ENCODE measurements at regions not wholly inside any gene's neighbourhood (a gene's known extent, or its start where the extent isn't known, plus 50 kb on each side); places are given as distances from the start of the nearest gene placed in this dataset.

DNA sequence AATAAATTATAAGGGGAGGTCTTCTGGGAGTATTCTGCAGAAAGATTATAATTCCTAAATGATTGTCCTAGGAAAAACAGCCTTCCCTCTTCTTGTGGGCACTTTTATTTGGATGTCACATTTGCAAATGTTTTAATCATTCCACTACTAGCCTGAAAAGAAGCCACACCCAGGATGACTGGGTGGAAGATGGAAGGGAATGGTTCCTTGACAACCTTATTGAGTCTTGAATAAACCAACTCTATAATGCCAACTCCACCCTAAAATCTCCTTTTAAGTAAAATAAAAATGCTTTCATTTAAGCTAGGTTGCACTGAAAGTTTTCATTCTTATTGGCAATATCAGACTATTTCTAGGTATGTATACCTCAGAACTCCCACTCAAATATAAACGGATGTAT is 494.6 kb downstream of the RFC3 start:
- H3K4me3 ChIP-seq (ENCODE audit: low read length), result no peak overlapping the region
- TF ChIP-seq, protein P1, sequence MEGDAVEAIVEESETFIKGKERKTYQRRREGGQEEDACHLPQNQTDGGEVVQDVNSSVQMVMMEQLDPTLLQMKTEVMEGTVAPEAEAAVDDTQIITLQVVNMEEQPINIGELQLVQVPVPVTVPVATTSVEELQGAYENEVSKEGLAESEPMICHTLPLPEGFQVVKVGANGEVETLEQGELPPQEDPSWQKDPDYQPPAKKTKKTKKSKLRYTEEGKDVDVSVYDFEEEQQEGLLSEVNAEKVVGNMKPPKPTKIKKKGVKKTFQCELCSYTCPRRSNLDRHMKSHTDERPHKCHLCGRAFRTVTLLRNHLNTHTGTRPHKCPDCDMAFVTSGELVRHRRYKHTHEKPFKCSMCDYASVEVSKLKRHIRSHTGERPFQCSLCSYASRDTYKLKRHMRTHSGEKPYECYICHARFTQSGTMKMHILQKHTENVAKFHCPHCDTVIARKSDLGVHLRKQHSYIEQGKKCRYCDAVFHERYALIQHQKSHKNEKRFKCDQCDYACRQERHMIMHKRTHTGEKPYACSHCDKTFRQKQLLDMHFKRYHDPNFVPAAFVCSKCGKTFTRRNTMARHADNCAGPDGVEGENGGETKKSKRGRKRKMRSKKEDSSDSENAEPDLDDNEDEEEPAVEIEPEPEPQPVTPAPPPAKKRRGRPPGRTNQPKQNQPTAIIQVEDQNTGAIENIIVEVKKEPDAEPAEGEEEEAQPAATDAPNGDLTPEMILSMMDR (conservative IDR thresholded peaks at IDR 0.05; ENCODE audit: low read length), result no peak
- no peak for DNase-seq (ENCODE audit: low read depth)

DNA sequence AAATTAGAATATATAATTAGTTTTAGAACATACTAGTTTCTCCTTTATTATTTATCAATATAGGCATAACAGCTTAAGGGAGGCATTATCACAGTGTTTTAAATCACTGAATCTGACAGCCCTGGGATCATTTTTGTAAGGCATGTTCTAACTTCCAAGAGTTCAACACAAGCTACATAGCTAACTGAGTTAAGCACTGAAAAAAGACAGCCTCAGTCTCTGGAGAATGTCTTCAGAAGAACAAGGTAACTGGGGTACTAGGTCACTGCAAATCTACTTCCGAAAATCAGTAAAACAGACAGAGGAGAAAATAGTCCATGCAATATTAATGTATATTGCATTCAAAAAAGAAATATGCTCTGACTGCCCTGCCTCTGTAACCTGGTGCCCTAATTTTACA is 502.1 kb downstream of the RFC3 start:
- no peak for DNase-seq (ENCODE audit: low read depth)
- TF ChIP-seq, protein P1 (conservative IDR thresholded peaks at IDR 0.05; ENCODE audit: low read length), result no peak
- H3K4me3 ChIP-seq (ENCODE audit: low read length), result no peak overlapping the region

DNA sequence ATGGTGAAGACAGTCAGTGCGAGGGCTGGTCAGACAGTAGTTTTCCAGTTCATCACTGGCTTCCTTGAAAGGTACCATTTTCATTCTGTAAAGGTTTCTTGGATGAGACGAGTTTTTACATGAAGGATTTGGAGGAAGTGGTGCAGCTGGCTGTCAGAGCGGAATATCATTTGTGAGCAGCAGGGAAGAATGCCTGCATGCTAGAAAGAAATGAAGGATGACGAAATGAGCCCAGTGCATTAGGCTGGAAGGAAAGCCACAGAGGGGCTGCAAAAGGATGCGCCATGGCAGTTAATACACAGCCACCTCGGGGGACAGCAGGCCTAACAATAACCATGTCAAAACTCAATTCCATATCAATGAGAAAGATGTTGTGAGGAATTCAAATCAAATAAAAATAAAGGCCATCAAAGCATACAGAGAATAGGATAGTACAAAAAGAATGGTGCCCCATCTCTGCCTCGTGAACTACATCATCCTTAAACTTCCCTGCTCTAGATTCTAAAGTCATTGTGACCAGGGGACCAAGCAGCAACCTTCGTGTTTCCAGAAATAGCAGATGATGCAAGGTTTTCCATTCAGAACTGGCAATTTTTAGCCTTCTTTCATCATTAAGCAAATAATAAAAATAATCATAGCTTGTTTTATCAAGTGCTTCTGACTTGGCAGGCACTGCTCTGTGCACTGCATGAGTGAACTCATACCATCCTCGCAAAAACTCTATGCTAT is 504.2 kb downstream of the RFC3 start:
- no peak for DNase-seq (ENCODE audit: low read depth)
- H3K4me3 ChIP-seq (ENCODE audit: low read length), result no peak overlapping the region
- TF ChIP-seq, protein P1 (conservative IDR thresholded peaks at IDR 0.05; ENCODE audit: low read length), result no peak

DNA sequence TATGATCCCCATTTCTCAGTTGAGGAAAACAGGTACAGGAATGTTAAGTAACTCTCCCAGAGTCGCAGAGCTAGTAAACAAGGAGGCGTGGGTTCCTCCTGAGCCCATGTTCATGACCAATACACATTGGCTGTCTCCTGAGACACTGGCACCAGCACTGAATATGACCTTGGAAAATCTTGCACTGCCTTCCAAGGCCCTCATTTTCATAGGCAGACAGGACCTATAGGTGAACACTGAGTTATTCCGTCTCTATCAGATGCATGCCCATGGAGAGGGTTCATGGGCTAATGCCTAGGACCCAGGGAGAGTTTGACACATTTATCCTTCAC is 504.8 kb downstream of the RFC3 start:
- no peak for DNase-seq (ENCODE audit: low read depth)
- TF ChIP-seq, protein P1 (conservative IDR thresholded peaks at IDR 0.05; ENCODE audit: low read length), result no peak
- H3K4me3 ChIP-seq (ENCODE audit: low read length), result no peak overlapping the region

DNA sequence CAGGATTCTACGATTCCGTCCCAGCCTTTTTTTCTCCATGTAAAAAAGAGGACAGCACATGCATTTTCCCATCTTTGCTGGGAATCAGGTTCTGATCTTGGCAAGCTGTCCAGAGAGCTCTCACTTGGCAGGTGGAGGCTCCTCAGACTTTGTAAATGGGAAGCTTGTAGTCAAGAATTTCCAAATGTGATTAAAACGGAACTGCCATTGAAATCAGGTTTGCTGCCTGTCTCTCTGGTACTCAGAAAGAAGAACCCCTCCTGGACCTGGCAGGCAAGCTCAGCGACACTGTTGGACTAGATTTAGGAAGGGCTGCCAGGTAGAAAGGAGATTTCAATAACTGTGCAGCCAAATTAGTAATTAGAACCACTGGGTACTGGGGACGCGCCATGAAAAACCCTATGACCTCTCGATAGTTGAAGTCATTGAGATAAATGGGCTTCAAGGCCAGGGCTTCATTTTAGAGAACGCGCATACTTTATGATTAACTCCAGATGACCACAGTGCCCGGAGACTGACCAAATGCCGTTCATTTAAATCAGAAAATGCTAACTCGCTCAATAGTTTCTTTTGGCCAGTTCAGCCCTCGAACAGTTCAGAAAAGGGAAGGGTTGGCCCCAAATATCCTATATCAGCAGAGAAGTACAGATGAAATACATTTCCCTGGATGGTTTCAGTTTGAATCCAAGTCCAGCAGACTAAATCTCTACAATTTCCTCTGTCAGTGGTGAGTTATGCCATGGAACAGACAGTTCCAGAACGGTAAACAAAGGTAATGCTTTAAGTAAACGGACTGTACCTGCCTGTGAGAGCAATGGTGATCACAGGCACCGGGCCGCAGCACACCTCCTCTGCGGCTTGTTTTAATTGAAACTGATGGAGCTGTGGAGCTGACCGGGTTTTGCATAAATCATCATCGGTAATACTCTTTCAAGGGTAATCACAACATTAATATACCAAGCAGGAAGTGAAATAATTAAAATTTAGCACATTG is 517.4 kb downstream of the RFC3 start:
- no peak for DNase-seq (ENCODE audit: low read depth)
- H3K4me3 ChIP-seq (ENCODE audit: low read length), result no peak overlapping the region
- TF ChIP-seq, protein P1 (conservative IDR thresholded peaks at IDR 0.05; ENCODE audit: low read length), result no peak

DNA sequence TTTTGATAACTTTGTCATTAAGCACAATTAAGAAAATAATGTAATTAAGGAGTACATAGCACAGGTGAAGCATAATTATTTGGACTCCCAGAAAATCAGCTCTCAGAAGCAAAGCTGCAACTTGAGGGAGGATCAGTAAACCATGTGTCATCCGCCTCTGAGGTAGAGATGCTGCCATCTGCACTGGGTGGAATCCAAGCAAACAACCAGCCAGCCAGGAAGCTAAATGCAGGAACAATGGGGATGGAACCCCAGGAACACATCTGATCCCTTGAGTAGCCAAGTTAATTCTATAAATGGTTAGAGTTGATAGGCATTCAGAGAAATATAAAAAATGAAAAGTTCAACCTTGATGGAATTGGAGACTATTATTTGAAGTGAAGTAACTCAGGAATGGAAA is 520.2 kb downstream of the RFC3 start:
- no peak overlapping the region for H3K4me3 ChIP-seq (ENCODE audit: low read length)
- DNase-seq (ENCODE audit: low read depth), result no peak
- TF ChIP-seq, protein P1 (conservative IDR thresholded peaks at IDR 0.05; ENCODE audit: low read length), result no peak

Measured in AG10803 (cell line).